Calu3 (cell line): ENCODE measurements at regions not wholly inside any gene's neighbourhood (a gene's known extent, or its start where the extent isn't known, plus 50 kb on each side); places are given as distances from the start of the nearest gene placed in this dataset.

Source experiments
- BruUV-seq: library from RNA; stranded (reverse); fragments of 400-500 nt; replicated peaks from 2 replicates; lab custom pipeline; 2021; lab: Mats Ljungman, UMichigan
- CTCF ChIA-PET: fragments of 300-600 bp; sonication (Branson Sonifier 250); formaldehyde crosslinking; loops from one replicate; lab custom pipeline; 2022; ENCODE audit warnings: antibody characterized with exemption; lab: Charles Lee
- DNase-seq: peaks from one replicate; pipeline ENCODE4 v3.0.0; 2022
- H3K27ac Mint-ChIP-seq: one replicate; pipeline ENCODE4 v1.8.0; 2022; ENCODE audit warnings: mixed read lengths; ENCODE audit not compliant: unreplicated experiment
- H3K27me3 Mint-ChIP-seq: one replicate; pipeline ENCODE4 v1.8.0; 2022; ENCODE audit warnings: mixed read lengths; ENCODE audit not compliant: unreplicated experiment
- H3K36me3 Mint-ChIP-seq: one replicate; pipeline ENCODE4 v1.8.0; 2022; ENCODE audit warnings: mild to moderate bottlenecking, moderate library complexity, mixed read lengths; ENCODE audit not compliant: insufficient read depth, unreplicated experiment
- H3K4me1 Mint-ChIP-seq: one replicate; pipeline ENCODE4 v1.8.0; 2022; ENCODE audit warnings: mild to moderate bottlenecking, low read depth, mixed read lengths; ENCODE audit not compliant: unreplicated experiment
- H3K4me3 Mint-ChIP-seq: one replicate; pipeline ENCODE4 v1.8.0; 2022; ENCODE audit warnings: mild to moderate bottlenecking, low read depth, moderate library complexity, mixed read lengths; ENCODE audit not compliant: unreplicated experiment
- H3K9me3 Mint-ChIP-seq: one replicate; pipeline ENCODE4 v1.8.0; 2022; ENCODE audit warnings: low read depth, mixed read lengths; ENCODE audit not compliant: unreplicated experiment
- CTCF ChIP-seq: fragments of 200-600 bp; IDR thresholded peaks from one replicate; pipeline ENCODE4 v1.8.0; 2022; ENCODE audit warnings: antibody characterized with exemption; ENCODE audit not compliant: unreplicated experiment
- intact Hi-C: fragments of 100-400 bp; cut with micrococcal nuclease; formaldehyde crosslinking; loops from one replicate; pipeline ENCODE4 v1.10.0; 2022; ENCODE audit not compliant: unreplicated experiment

GRCh38 chrX:80098038-80098437 is 83.5 kb downstream of the TBX22 start:
- intact Hi-C loops: no loop called here
- Mint-ChIP-seq H3K9me3 (peaks cover 7% of the 10 kb centered on the region), H3K4me1 (no peaks in the 10 kb centered on the region), H3K36me3 (no peaks in the 10 kb centered on the region), H3K27me3 (no peaks in the 10 kb centered on the region), H3K4me3 (no peak overlapping the region), H3K27ac (no peak overlapping the region)
- CTCF ChIA-PET: no interaction called here
- no peak for TF ChIP-seq CTCF
- no peak for DNase-seq
- no TSS peak for BruUV-seq

GRCh38 chrX:80120335-80120734 is 105.8 kb downstream of the TBX22 start:
- Mint-ChIP-seq H3K27me3 (no peaks in the 10 kb centered on the region), H3K4me1 (no peaks in the 10 kb centered on the region), H3K27ac (no peak overlapping the region), H3K4me3 (no peak overlapping the region), H3K9me3 (peaks cover 7% of the 10 kb centered on the region), H3K36me3 (no peaks in the 10 kb centered on the region)
- BruUV-seq: no TSS peak
- CTCF ChIA-PET: no interaction called here
- no peak for TF ChIP-seq CTCF
- intact Hi-C loops: no loop called here
- DNase-seq: no peak

- Mint-ChIP-seq H3K27me3 (no peaks in the 10 kb centered on the region), H3K27ac (no peak overlapping the region), H3K4me1 (no peaks in the 10 kb centered on the region), H3K9me3 (peaks cover 12% of the 10 kb centered on the region), H3K36me3 (no peaks in the 10 kb centered on the region), H3K4me3 (no peak overlapping the region)
- CTCF ChIA-PET: no interaction called here
- intact Hi-C loops: no loop called here
- no peak for DNase-seq
- BruUV-seq: no TSS peak
- TF ChIP-seq CTCF: no peak
These were observed 124.4 kb downstream of the TBX22 start for GRCh38 chrX:80138938-80139337.

GRCh38 chrX:80139564-80139963 is 125.0 kb downstream of the TBX22 start:
- H3K27me3 Mint-ChIP-seq: no peaks in the 10 kb centered on the region
- intact Hi-C loops: no loop called here
- no peak for DNase-seq
- H3K9me3 Mint-ChIP-seq: peaks cover 12% of the 10 kb centered on the region
- TF ChIP-seq CTCF: no peak
- BruUV-seq: no TSS peak
- H3K36me3 Mint-ChIP-seq: no peaks in the 10 kb centered on the region
- no peaks in the 10 kb centered on the region for H3K4me1 Mint-ChIP-seq
- H3K27ac Mint-ChIP-seq: no peak overlapping the region
- CTCF ChIA-PET: no interaction called here
- H3K4me3 Mint-ChIP-seq: no peak overlapping the region
